Glutamatergic neuron (in vitro differentiated cells): ENCODE measurements at regions not wholly inside any gene's neighbourhood (a gene's known extent, or its start where the extent isn't known, plus 50 kb on each side); places are given as distances from the start of the nearest gene placed in this dataset.

ENCODE experiments used
- DNase-seq: peaks from one replicate; pipeline ENCODE4 v3.0.0; 2022
- H3K27ac Mint-ChIP-seq: one replicate; pipeline ENCODE4 v1.8.0; 2020; ENCODE audit warnings: mild to moderate bottlenecking, mixed read lengths, inconsistent platforms; ENCODE audit not compliant: unreplicated experiment
- H3K27me3 Mint-ChIP-seq: one replicate; pipeline ENCODE4 v1.8.0; 2020; ENCODE audit warnings: mild to moderate bottlenecking, moderate library complexity, mixed read lengths, inconsistent platforms; ENCODE audit not compliant: unreplicated experiment
- H3K36me3 Mint-ChIP-seq: one replicate; pipeline ENCODE4 v1.8.0; 2020; ENCODE audit warnings: mild to moderate bottlenecking, mixed read lengths, inconsistent platforms; ENCODE audit not compliant: unreplicated experiment
- H3K4me1 Mint-ChIP-seq: one replicate; pipeline ENCODE4 v1.8.0; 2020; ENCODE audit warnings: mild to moderate bottlenecking, low read depth, mixed read lengths, inconsistent platforms; ENCODE audit not compliant: unreplicated experiment
- H3K4me3 Mint-ChIP-seq: one replicate; pipeline ENCODE4 v1.8.0; 2020; ENCODE audit warnings: mild to moderate bottlenecking, mixed read lengths, inconsistent platforms; ENCODE audit not compliant: unreplicated experiment
- H3K9me3 Mint-ChIP-seq: one replicate; pipeline ENCODE4 v1.8.0; 2020; ENCODE audit warnings: mild to moderate bottlenecking, moderate library complexity, mixed read lengths, inconsistent platforms; ENCODE audit not compliant: unreplicated experiment
- CTCF ChIP-seq: fragments of 200-600 bp; sonication (generic); IDR thresholded peaks from one replicate; pipeline ENCODE4 v1.5.0; 2021; ENCODE audit not compliant: partially characterized antibody, unreplicated experiment

GRCh38 chr2:177314722-177315264, 50.3 kb upstream of the NFE2L2 start:
- Mint-ChIP-seq H3K27me3 (no peaks in the 10 kb centered on the region), H3K4me1 (no peaks in the 10 kb centered on the region), H3K27ac (no peak overlapping the region), H3K9me3 (no peaks in the 10 kb centered on the region), H3K36me3 (no peaks in the 10 kb centered on the region), H3K4me3 (no peak overlapping the region)
- no peak for DNase-seq
- no peak for TF ChIP-seq CTCF

- H3K27ac Mint-ChIP-seq, result no peak overlapping the region
- no peaks in the 10 kb centered on the region for H3K4me1 Mint-ChIP-seq
- TF ChIP-seq CTCF, result no peak
- H3K4me3 Mint-ChIP-seq, result no peak overlapping the region
- H3K9me3 Mint-ChIP-seq, result no peaks in the 10 kb centered on the region
- no peaks in the 10 kb centered on the region for H3K27me3 Mint-ChIP-seq
- H3K36me3 Mint-ChIP-seq, result no peaks in the 10 kb centered on the region
- no peak for DNase-seq
Measured at GRCh38 chr2:177315364-177315763, 50.8 kb upstream of the NFE2L2 start.

- DNase-seq, result no peak
- Mint-ChIP-seq H3K27me3 (no peaks in the 10 kb centered on the region), H3K4me1 (no peaks in the 10 kb centered on the region), H3K27ac (no peak overlapping the region), H3K4me3 (no peak overlapping the region), H3K9me3 (no peaks in the 10 kb centered on the region), H3K36me3 (no peaks in the 10 kb centered on the region)
- TF ChIP-seq CTCF, result no peak
Measured at GRCh38 chr2:177316756-177317155, 52.2 kb upstream of the NFE2L2 start.

- Mint-ChIP-seq H3K27me3 (no peaks in the 10 kb centered on the region), H3K36me3 (no peaks in the 10 kb centered on the region), H3K4me1 (no peaks in the 10 kb centered on the region), H3K27ac (no peak overlapping the region), H3K9me3 (no peaks in the 10 kb centered on the region), H3K4me3 (no peak overlapping the region)
- TF ChIP-seq CTCF, result no peak
- DNase-seq, result no peak
Measured at GRCh38 chr2:177317443-177317842, 52.9 kb upstream of the NFE2L2 start.

GRCh38 chr2:177317857-177318256, 53.3 kb upstream of the NFE2L2 start:
- no peak for TF ChIP-seq CTCF
- Mint-ChIP-seq H3K27me3 (no peaks in the 10 kb centered on the region), H3K27ac (no peak overlapping the region), H3K9me3 (no peaks in the 10 kb centered on the region), H3K36me3 (no peaks in the 10 kb centered on the region), H3K4me1 (no peaks in the 10 kb centered on the region), H3K4me3 (no peak overlapping the region)
- DNase-seq, result no peak
